Tibial artery (tissue), 4 donors: ENCODE measurements at regions not wholly inside any gene's neighbourhood (a gene's known extent, or its start where the extent isn't known, plus 50 kb on each side); places are given as distances from the start of the nearest gene placed in this dataset.

Experiments used
- DNase-seq, 2 donors: peaks; one replicate each; pipeline ENCODE4 v3.0.0-alpha.2; 2019
- H3K27ac ChIP-seq, 2 donors: fragments of 200-600 bp; sonication (generic) in 1 of 2; 1 replicate in 1 of 2; 2 replicates in 1 of 2; pipeline ENCODE4 v1.5.1; 2018 to 2019; ENCODE audit warnings: mild to moderate bottlenecking in 1 of 2
- H3K27me3 ChIP-seq, 2 donors: fragments of 200-600 bp; sonication (generic) in 1 of 2; one replicate each; pipeline versions ENCODE4 v1.5.1 to v1.6.0; 2016 to 2019
- H3K36me3 ChIP-seq, 3 donors: fragments of 200-600 bp; sonication (generic) in 2 of 3; one replicate each; pipeline ENCODE4 v1.5.1; 2016 to 2019; ENCODE audit warnings: mild to moderate bottlenecking in 2 of 3
- H3K4me1 ChIP-seq, 4 donors: fragments of 200-600 bp; sonication (generic) in 2 of 4; 1 replicate in 3 of 4; 2 replicates in 1 of 4; pipeline ENCODE4 v1.5.1; 2016 to 2019
- H3K4me3 ChIP-seq, 2 donors: fragments of 200-600 bp; sonication (generic) in 1 of 2; 1 replicate in 1 of 2; 2 replicates in 1 of 2; pipeline ENCODE4 v1.5.1; 2018 to 2019; ENCODE audit warnings: mild to moderate bottlenecking in 2 of 2
- H3K9me3 ChIP-seq, 3 donors: fragments of 200-600 bp; sonication (generic) in 1 of 3; one replicate each; pipeline ENCODE4 v1.5.1; 2016 to 2019
- CTCF ChIP-seq, 2 experiments: fragments of 200-600 bp in 1 of 2; fragments of 450-650 bp in 1 of 2; IDR thresholded peaks; one replicate each; pipeline ENCODE4 v1.5.1; 2017 to 2019; ENCODE audit warnings: antibody characterized with exemption in 2 of 2, mild to moderate bottlenecking in 1 of 2, moderate library complexity in 1 of 2
- intact Hi-C: fragments of 100-400 bp; cut with DNase I; formaldehyde crosslinking; loops from one replicate; pipeline ENCODE4 v1.15.0; 2023; ENCODE audit warnings: low total_unique reads

- no peak overlapping the region for H3K4me3 ChIP-seq
- H3K36me3 ChIP-seq = no peaks in the 10 kb centered on the region
- no peak for DNase-seq
- H3K9me3 ChIP-seq = peaks cover 0 to 6% (median 0%) of the 10 kb centered on the region in 3 donors
- no peaks in the 10 kb centered on the region for H3K27me3 ChIP-seq
- no peaks in the 10 kb centered on the region for H3K4me1 ChIP-seq
- intact Hi-C loops = no loop called here
- H3K27ac ChIP-seq = no peak overlapping the region
- no peak for TF ChIP-seq CTCF (IDR thresholded peaks at IDR 0.05)
Measured at GRCh38 chr18:2391470-2391869, 179.8 kb downstream of the METTL4 start.

- Histone ChIP-seq H3K27me3 (no peaks in the 10 kb centered on the region), H3K4me3 (no peak overlapping the region), H3K9me3 (no peaks in the 10 kb centered on the region), H3K4me1 (no peaks in the 10 kb centered on the region), H3K36me3 (no peaks in the 10 kb centered on the region), H3K27ac (no peak overlapping the region)
- no peak for TF ChIP-seq CTCF (IDR thresholded peaks at IDR 0.05)
- intact Hi-C loops = no loop called here
- DNase-seq = no peak
Measured at GRCh38 chr18:2392446-2392845, 178.9 kb downstream of the METTL4 start.

DNA sequence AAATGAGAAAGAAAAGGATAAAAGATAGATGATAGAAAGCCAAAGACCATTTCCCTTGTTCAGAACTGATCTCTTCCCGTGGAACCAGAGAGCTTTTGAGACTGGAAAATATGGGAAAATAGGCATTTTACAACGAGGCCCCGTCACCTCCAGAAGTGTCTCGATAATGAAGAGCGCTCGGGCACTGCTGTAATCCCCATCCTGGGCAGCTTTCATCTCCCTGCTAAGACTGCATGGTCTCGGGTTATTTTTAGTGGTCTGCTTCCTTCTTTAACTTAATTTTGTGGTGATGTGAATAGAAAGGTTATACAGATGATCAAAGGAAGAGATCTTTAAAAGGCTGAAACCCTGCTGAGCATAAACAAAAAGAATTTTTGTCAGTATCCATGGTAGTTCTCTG lies 176.6 kb downstream of the METTL4 start:
- DNase-seq = no peak
- no peaks in the 10 kb centered on the region for H3K27me3 ChIP-seq
- no peaks in the 10 kb centered on the region for H3K9me3 ChIP-seq
- intact Hi-C loops = no loop called here
- H3K36me3 ChIP-seq = no peaks in the 10 kb centered on the region
- H3K4me1 ChIP-seq = no peaks in the 10 kb centered on the region
- no peak for TF ChIP-seq CTCF (IDR thresholded peaks at IDR 0.05)
- H3K27ac ChIP-seq = no peak overlapping the region
- H3K4me3 ChIP-seq = no peak overlapping the region

DNA sequence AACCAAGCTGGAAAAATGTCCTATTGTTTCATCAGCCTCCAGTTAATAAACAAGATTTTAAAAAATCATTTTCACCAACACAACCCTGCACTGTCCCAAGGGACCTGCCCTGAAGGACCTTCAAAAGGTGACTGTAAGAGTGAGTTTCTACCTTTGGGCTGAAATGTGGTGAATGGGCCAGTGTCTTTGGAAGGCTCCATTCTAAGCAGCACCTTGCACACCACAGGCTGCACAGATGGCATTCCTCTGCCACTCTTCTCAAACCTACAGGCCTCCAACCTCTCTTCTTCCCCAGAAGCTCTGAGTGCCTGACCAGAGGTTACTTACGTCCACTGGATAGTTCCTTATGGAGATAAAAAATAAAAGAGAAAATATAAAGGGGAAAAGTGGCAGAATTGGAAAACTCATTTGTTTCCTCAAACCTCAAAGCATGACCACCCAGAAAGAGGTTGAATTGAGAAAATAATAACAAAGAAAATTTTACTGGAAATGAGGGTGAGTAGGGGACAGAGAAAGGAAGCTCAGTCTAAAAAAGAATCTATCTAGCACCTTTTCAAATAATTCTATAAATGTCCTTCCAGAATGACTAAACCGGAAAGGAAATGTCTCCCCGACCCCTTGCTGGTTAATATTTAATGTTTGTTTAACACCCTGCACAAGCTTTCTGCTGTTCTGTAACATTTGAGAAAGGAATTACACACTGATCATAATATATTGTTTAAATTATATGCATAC lies 175.7 kb downstream of the METTL4 start:
- Histone ChIP-seq H3K27ac (no peak overlapping the region), H3K36me3 (no peaks in the 10 kb centered on the region), H3K4me1 (no peaks in the 10 kb centered on the region), H3K4me3 (no peak overlapping the region), H3K27me3 (no peaks in the 10 kb centered on the region), H3K9me3 (no peaks in the 10 kb centered on the region)
- DNase-seq = no peak
- TF ChIP-seq CTCF (IDR thresholded peaks at IDR 0.05) = no peak
- intact Hi-C loops = no loop called here

DNA sequence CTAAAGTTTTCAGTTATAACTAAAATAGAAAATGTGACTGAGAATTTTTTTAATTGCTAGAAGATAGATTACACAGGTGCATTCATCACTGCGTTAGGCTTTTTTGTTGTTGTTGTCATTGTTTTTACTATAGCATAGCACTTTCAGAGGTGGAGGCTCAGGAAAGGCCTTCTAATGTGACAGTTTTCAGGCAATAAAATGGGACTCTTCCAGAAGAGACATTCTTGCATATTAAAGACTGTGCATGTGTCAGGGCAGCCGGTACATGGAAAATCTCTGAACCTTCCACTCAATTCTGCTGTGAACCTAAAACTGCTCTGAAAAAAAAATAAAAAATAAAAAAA lies 175.2 kb downstream of the METTL4 start:
- Histone ChIP-seq H3K4me3 (no peak overlapping the region), H3K27ac (no peak overlapping the region), H3K4me1 (no peaks in the 10 kb centered on the region), H3K36me3 (no peaks in the 10 kb centered on the region), H3K9me3 (no peaks in the 10 kb centered on the region), H3K27me3 (no peaks in the 10 kb centered on the region)
- no peak for TF ChIP-seq CTCF (IDR thresholded peaks at IDR 0.05)
- DNase-seq = no peak
- intact Hi-C loops = no loop called here
